Neural cell (in vitro differentiated cells): ENCODE measurements at regions not wholly inside any gene's neighbourhood (a gene's known extent, or its start where the extent isn't known, plus 50 kb on each side); places are given as distances from the start of the nearest gene placed in this dataset.
"Not testable (repeated sequence)": the region's sequence is repeated elsewhere in the genome, so short reads cannot be mapped to it uniquely, and the experiment has no call there.

ENCODE experiments used
- CTCF ChIP-seq: fragments of 450-650 bp; IDR thresholded peaks from 2 replicates; pipeline ENCODE4 v1.5.1; 2014; ENCODE audit warnings: antibody characterized with exemption, mild to moderate bottlenecking, moderate library complexity; ENCODE audit not compliant: poor library complexity, severe bottlenecking
- EP300 ChIP-seq: fragments of 450-650 bp; conservative IDR thresholded peaks from 2 replicates; pipeline ENCODE4 v1.6.1; 2014; ENCODE audit warnings: antibody characterized with exemption, mild to moderate bottlenecking, moderate library complexity; ENCODE audit not compliant: poor library complexity, severe bottlenecking
- EZH2 ChIP-seq: fragments of 200-600, 300-800 bp; shearing (Covaris generic), sonication (generic); IDR thresholded peaks from 2 replicates; pipeline ENCODE4 v1.6.1; 2014; ENCODE audit warnings: antibody characterized with exemption, low read length, borderline replicate concordance, mild to moderate bottlenecking; ENCODE audit not compliant: insufficient read depth, poor library complexity, severe bottlenecking
- MXI1 ChIP-seq: fragments of 450-650 bp; conservative IDR thresholded peaks from 2 replicates; pipeline ENCODE4 v1.6.1; 2014; ENCODE audit warnings: antibody characterized with exemption, mild to moderate bottlenecking; ENCODE audit not compliant: poor library complexity, severe bottlenecking
- POLR2AphosphoS5 ChIP-seq: IDR thresholded peaks from 2 replicates; pipeline ENCODE4 v1.6.1; 2012
- RAD21 ChIP-seq: fragments of 450-650 bp; conservative IDR thresholded peaks from 2 replicates; pipeline ENCODE4 v1.6.1; 2014; ENCODE audit warnings: antibody characterized with exemption, mild to moderate bottlenecking, moderate library complexity
- REST ChIP-seq: IDR thresholded peaks from 2 replicates; pipeline ENCODE4 v1.6.1; 2012; ENCODE audit warnings: borderline replicate concordance
- SMC3 ChIP-seq: fragments of 450-650 bp; conservative IDR thresholded peaks from 2 replicates; pipeline ENCODE4 v1.6.1; 2014; ENCODE audit warnings: antibody characterized with exemption, mild to moderate bottlenecking, moderate library complexity; ENCODE audit not compliant: poor library complexity
- TAF1 ChIP-seq: IDR thresholded peaks from 2 replicates; pipeline ENCODE4 v1.6.1; 2012; ENCODE audit warnings: low read depth

- not testable (repeated sequence) for TF ChIP-seq CTCF, EZH2, POLR2AphosphoS5, REST, MXI1, EP300, TAF1, SMC3, RAD21
These were observed 127.0 kb downstream of the LRRC37A3 start for GRCh38 chr17:64792276-64792675.
